Stomach (tissue), 8 donors: ENCODE measurements at regions not wholly inside any gene's neighbourhood (a gene's known extent, or its start where the extent isn't known, plus 50 kb on each side); places are given as distances from the start of the nearest gene placed in this dataset.

Experiments used
- DNase-seq, 2 donors: peaks; one replicate each; pipeline versions ENCODE4 v3.0.0 to v3.0.0-alpha.2; 2013 to 2019
- H3K27ac ChIP-seq, 5 donors: fragments of 200-600 bp in 4 of 5; sonication (generic) in 4 of 5; one replicate each; pipeline ENCODE4 v1.5.1; 2013 to 2019; ENCODE audit warnings: mild to moderate bottlenecking in 1 of 5, moderate library complexity in 1 of 5
- H3K27me3 ChIP-seq, 3 donors: fragments of 200-600 bp; sonication (generic); one replicate each; pipeline ENCODE4 v1.5.1; 2017 to 2019; ENCODE audit warnings: mixed run types in 1 of 3
- H3K36me3 ChIP-seq, 4 donors: fragments of 200-600 bp; sonication (generic); 1 replicate in 3 of 4; 2 replicates in 1 of 4; pipeline ENCODE4 v1.5.1; 2016 to 2019
- H3K4me1 ChIP-seq, 4 donors: fragments of 200-600 bp; sonication (generic); one replicate each; pipeline ENCODE4 v1.5.1; 2016 to 2019
- H3K4me3 ChIP-seq, 4 donors: fragments of 200-600 bp; sonication (generic) in 3 of 4; one replicate each; pipeline ENCODE4 v1.5.1; 2016 to 2019; ENCODE audit warnings: mild to moderate bottlenecking in 1 of 4
- H3K9me3 ChIP-seq, 4 donors: fragments of 200-600 bp; sonication (generic); one replicate each; pipeline ENCODE4 v1.5.1; 2016 to 2019
- EP300 ChIP-seq: sonication (generic); formaldehyde crosslinking; IDR thresholded peaks from one replicate; pipeline ENCODE4 v1.6.1; 2017; ENCODE audit warnings: antibody characterized with exemption
- POLR2A ChIP-seq, 4 donors: fragments of 450-650 bp; IDR thresholded peaks; one replicate each; pipeline ENCODE4 v1.6.1; 2016; ENCODE audit warnings: antibody characterized with exemption in 4 of 4, control low read depth in 2 of 4, mild to moderate bottlenecking in 1 of 4, moderate library complexity in 1 of 4
- POLR2AphosphoS5 ChIP-seq, 3 donors: sonication (generic); formaldehyde crosslinking; IDR thresholded peaks; one replicate each; pipeline ENCODE4 v1.6.1; 2016; ENCODE audit warnings: antibody characterized with exemption in 3 of 3
- WGBS, 5 donors: extraction: QIAGEN DNeasy Blood & Tissue Kit in 3 of 5; methylation state at CpG; one replicate each; pipeline versions ENCODE4 v1.1.5 to v1.1.7; 2013 to 2018; 5-methylcytosine and 5-hydroxymethylcytosine counted together
- intact Hi-C: fragments of 100-400 bp; cut with DNase I; formaldehyde crosslinking; loops from one replicate; pipeline ENCODE4 v1.15.1; 2023; ENCODE audit warnings: low total_unique reads
- TF ChIP-seq, protein P1 (sequence below), 7 experiments: fragments of 450-650 bp in 4 of 7; fragments of 200-600 bp in 3 of 7; sonication (generic) in 3 of 7; IDR thresholded peaks; one replicate each; pipeline ENCODE4 v1.5.1; 2016 to 2019; ENCODE audit warnings: antibody characterized with exemption in 7 of 7, control low read depth in 2 of 7, mild to moderate bottlenecking in 1 of 7
- donor health status: healthy with polysubstance abuse.
- donor health status: Bipolar disorder and iron deficiency.
- donor health status: healthy.

DNA sequence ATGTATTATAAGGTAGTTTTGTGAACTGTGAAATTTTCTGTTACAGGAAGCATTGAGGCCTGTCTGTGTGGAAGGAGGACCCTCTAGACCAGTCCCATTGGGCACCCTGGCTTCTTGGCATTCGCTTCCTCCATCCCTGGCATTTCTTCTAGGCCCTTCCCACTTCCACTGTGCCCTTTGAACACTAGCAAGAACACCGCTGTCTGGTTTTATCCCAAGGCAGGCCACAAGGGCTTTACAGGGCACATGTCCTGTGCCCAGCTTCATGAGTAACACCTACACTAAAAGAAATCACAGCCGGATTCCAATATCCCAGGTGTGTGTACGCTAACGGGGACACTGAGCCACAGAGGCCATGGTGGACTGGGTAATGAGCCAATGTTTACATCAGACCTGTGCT, 99.8 kb downstream of the ADRB2 start:
- no peaks in the 10 kb centered on the region for H3K27me3 ChIP-seq
- H3K27ac ChIP-seq = no peak overlapping the region
- H3K4me1 ChIP-seq = peaks cover 0 to 23% (median 4%) of the 10 kb centered on the region in 4 donors
- no peaks in the 10 kb centered on the region for H3K9me3 ChIP-seq
- no peaks in the 10 kb centered on the region for H3K36me3 ChIP-seq
- TF ChIP-seq POLR2AphosphoS5 (IDR thresholded peaks at IDR 0.05) (no peak), POLR2A (IDR thresholded peaks at IDR 0.05) (no peak), EP300 (no peak)
- TF ChIP-seq, protein P1, sequence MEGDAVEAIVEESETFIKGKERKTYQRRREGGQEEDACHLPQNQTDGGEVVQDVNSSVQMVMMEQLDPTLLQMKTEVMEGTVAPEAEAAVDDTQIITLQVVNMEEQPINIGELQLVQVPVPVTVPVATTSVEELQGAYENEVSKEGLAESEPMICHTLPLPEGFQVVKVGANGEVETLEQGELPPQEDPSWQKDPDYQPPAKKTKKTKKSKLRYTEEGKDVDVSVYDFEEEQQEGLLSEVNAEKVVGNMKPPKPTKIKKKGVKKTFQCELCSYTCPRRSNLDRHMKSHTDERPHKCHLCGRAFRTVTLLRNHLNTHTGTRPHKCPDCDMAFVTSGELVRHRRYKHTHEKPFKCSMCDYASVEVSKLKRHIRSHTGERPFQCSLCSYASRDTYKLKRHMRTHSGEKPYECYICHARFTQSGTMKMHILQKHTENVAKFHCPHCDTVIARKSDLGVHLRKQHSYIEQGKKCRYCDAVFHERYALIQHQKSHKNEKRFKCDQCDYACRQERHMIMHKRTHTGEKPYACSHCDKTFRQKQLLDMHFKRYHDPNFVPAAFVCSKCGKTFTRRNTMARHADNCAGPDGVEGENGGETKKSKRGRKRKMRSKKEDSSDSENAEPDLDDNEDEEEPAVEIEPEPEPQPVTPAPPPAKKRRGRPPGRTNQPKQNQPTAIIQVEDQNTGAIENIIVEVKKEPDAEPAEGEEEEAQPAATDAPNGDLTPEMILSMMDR (IDR thresholded peaks at IDR 0.05) = no peak
- intact Hi-C loops = no loop called here
- no peak for DNase-seq
- 66 to 88% (median 71%) methylated on average over 5 of the region's 5 CpGs for WGBS, 5 donors
- H3K4me3 ChIP-seq = no peak overlapping the region

DNA sequence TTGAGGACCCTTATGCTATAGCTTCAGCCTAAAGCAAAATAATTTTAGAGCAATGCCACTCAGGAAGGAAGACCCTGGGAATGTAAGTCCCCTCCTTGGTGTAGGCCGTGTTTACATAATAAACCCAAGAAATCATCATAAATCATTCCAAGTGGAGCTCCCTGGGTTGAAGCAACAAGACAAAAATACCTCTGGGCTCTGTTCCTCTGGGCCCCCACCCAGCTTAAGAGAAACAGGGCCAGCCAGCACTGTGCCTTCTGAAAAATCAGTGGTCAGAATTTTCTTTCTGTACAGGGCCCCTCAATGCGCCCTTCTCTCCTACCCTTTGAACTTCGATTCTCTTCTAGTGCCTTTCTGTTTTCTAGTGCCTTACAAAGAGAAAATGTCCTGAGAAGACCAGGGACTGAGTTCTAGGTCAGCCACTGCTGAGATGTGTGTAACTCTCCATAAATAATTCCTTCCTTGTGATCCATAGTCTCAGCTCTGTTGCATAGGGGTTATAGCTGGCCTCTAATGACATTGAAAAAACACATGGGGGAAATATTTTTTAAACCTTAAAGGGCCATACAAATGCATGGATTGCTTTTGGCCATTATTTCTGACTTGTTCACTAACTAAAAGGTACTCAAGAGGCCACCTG, 101.0 kb downstream of the ADRB2 start:
- 85 to 95% (median 88%) methylated on average over 3 of the region's 3 CpGs for WGBS, 5 donors
- H3K27ac ChIP-seq = no peak overlapping the region
- TF ChIP-seq, protein P1 (IDR thresholded peaks at IDR 0.05) = no peak
- TF ChIP-seq POLR2A (IDR thresholded peaks at IDR 0.05) = no peak
- no peak for TF ChIP-seq EP300
- no peak for TF ChIP-seq POLR2AphosphoS5 (IDR thresholded peaks at IDR 0.05)
- peaks cover 0 to 19% (median 5%) of the 10 kb centered on the region in 4 donors for H3K4me1 ChIP-seq
- no peaks in the 10 kb centered on the region for H3K27me3 ChIP-seq
- H3K9me3 ChIP-seq = no peaks in the 10 kb centered on the region
- no peak overlapping the region for H3K4me3 ChIP-seq
- intact Hi-C loops = no loop called here
- no peak for DNase-seq
- H3K36me3 ChIP-seq = no peaks in the 10 kb centered on the region

DNA sequence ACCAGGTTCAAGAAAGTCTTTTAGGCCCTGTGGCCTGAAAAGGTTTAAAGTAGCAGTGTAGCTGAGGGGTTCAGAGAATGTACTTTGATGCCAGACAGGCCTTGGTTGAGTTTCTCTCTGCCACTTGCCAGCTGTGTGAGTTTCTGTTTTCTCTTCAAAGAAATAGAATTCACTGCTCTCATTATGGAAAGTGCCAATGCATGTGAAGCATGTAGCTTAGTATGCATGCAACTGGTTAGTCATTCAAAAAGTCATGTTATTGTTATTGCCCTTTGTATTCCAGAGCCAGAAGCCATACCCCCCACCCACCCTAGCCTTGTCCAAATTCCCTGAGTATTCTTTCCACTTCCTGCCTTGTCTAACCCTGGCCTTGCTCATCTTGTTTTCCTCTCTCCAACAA, 101.7 kb downstream of the ADRB2 start:
- Histone ChIP-seq H3K4me3 (no peak overlapping the region), H3K9me3 (no peaks in the 10 kb centered on the region), H3K4me1 (peaks cover 0 to 19% (median 6%) of the 10 kb centered on the region in 4 donors), H3K27me3 (no peaks in the 10 kb centered on the region), H3K27ac (no peak overlapping the region), H3K36me3 (no peaks in the 10 kb centered on the region)
- intact Hi-C loops = no loop called here
- DNase-seq = no peak
- TF ChIP-seq, protein P1 (IDR thresholded peaks at IDR 0.05) = no peak
- TF ChIP-seq POLR2AphosphoS5 (IDR thresholded peaks at IDR 0.05) = no peak
- no peak for TF ChIP-seq EP300
- no peak for TF ChIP-seq POLR2A (IDR thresholded peaks at IDR 0.05)

DNA sequence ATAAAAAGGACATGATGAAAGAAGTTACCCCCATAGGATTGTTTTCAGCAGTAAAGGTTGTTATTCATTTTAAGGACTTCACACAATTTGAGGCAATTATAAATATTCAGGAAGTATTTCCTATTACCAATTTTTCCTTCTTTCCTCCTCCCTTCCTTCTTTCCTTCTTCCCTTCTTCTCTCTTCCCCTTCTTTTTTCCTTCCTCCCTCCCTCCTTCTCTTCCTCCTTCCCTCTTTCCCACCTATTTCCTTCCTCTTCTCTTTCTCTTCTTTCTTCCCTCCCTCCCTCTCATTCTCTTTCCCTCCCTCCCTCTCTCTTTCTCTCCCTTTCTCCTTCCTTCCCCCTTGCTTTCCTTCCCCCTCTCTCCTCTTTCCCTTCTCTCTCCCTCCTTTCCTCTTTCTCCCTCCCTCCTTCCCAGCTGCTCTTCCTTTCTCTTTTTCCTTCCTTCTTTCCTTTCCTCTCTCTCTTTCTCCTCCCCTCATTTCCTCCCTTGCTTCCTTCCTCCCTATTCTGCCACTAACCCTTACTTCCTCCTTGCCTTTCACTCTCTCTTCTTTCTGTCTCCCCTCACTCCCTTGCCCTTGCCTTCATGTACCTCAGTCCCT, 105.1 kb downstream of the ADRB2 start:
- Histone ChIP-seq H3K36me3 (no peaks in the 10 kb centered on the region), H3K27ac (no peak overlapping the region), H3K9me3 (no peaks in the 10 kb centered on the region), H3K4me1 (peaks cover 0 to 11% (median 4%) of the 10 kb centered on the region in 4 donors), H3K4me3 (no peak overlapping the region), H3K27me3 (no peaks in the 10 kb centered on the region)
- DNase-seq = no peak
- no peak for TF ChIP-seq POLR2A (IDR thresholded peaks at IDR 0.05)
- TF ChIP-seq, protein P1 (IDR thresholded peaks at IDR 0.05) = no peak
- TF ChIP-seq EP300 = no peak
- TF ChIP-seq POLR2AphosphoS5 (IDR thresholded peaks at IDR 0.05) = no peak
- intact Hi-C loops = no loop called here
